ENCODE measurements at regions not wholly inside any gene's neighbourhood (a gene's known extent, or its start where the extent isn't known, plus 50 kb on each side); places are given as distances from the start of the nearest gene placed in this dataset.

DNA sequence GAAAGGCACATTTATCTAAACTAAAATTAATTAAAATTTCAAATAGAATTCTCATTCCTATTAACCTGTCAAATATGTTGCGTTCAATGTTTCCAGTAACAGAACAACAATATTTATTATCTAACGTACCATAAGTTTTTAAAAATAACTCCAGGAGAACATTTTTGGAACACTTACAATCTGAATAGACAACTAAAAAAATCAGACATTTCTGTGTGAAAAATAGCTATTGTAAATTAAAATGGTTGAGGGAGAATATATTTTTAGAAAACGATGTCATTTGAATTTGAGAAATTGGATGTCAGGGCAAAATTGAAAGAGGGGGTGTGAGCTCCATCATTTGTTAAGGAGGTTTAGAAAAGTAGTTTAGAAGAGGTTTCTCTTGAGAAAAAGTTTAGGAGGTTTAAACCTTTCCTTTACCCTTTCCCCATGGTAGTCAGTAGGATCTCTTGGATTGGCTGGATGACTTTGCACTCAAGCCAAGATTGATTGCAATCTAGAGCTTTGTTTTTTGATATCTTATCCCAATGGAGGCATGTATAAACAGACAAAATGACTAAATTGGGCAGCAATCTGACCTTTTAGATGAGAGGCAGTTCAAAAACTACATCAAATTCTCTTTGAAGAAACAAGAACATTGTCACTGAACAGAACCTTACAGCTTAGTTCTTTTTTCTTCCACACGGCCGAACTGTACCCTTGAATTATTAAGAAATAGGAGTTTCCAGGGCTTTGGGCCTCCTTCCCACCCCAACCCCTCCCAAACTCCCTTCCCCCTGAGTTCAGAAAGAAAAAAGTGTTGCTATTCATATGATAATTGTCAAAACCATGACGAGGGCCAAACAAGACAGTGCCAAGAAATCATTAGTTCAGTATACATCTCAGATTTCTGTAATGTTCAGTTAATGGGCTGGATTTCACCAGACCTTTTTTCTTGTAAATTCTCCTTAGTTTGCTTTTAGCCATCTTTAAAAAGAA lies 79.7 kb upstream of the CDIN1 start:
- Histone ChIP-seq H3K9me3 (ENCODE audit: control insufficient read depth, insufficient read depth, low read length) (no peaks in the 10 kb centered on the region), H3K27me3 (ENCODE audit: control insufficient read depth, insufficient read depth, low read length) (no peaks in the 10 kb centered on the region), H3K36me3 (ENCODE audit: control insufficient read depth, insufficient read depth, low read length) (no peaks in the 10 kb centered on the region), H3K4me1 (ENCODE audit: control insufficient read depth, insufficient read depth, low read length) (no peaks in the 10 kb centered on the region), H3K27ac (ENCODE audit: low read length) (no peak overlapping the region), H3K4me3 (ENCODE audit: low read length) (no peak overlapping the region)
- Mint-ChIP-seq H3K36me3 (no peaks in the 10 kb centered on the region), H3K4me3 (no peak overlapping the region), H3K27me3 (ENCODE audit: low read depth in 2 of 2) (no peaks in the 10 kb centered on the region), H3K9me3 (no peaks in the 10 kb centered on the region), H3K27ac (no peak overlapping the region), H3K4me1 (no peaks in the 10 kb centered on the region)
- ATAC-seq: no peak
- WGBS (ENCODE audit: insufficient coverage): 68% methylated on average over 4 of the region's 6 CpGs
- intact Hi-C loops (cut with micrococcal nuclease): no loop called here
- TF ChIP-seq, protein P1, sequence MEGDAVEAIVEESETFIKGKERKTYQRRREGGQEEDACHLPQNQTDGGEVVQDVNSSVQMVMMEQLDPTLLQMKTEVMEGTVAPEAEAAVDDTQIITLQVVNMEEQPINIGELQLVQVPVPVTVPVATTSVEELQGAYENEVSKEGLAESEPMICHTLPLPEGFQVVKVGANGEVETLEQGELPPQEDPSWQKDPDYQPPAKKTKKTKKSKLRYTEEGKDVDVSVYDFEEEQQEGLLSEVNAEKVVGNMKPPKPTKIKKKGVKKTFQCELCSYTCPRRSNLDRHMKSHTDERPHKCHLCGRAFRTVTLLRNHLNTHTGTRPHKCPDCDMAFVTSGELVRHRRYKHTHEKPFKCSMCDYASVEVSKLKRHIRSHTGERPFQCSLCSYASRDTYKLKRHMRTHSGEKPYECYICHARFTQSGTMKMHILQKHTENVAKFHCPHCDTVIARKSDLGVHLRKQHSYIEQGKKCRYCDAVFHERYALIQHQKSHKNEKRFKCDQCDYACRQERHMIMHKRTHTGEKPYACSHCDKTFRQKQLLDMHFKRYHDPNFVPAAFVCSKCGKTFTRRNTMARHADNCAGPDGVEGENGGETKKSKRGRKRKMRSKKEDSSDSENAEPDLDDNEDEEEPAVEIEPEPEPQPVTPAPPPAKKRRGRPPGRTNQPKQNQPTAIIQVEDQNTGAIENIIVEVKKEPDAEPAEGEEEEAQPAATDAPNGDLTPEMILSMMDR (IDR thresholded peaks at IDR 0.05): no peak
- no peak for DNase-seq

DNA sequence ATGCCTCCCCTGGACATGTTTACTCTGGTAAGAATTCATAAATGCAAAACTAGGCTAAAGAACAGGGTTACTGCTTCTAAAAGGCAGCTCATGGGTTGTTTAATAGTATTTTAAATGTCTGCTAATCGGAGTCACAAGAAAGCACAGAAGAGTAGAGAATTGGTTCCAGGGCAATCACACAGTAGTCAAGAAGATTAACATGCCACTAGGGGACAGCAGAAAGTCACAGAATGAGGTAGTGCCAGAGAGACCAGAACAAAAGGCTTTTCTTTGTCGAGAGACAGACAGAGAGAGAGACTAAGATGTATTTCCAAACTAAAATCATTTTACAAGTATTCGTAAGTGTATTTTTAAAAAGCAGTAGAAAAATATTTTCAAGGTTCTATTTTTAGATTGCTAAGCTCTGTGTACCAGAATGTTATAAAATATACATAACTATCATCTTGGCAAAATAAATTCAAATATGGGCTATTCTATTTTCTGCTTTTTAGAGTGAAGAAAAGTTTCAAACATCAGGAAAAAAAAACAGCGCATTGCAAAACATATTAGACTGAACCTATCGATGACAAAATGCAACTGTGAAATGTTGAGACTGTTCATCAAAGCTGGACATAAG lies 78.3 kb upstream of the CDIN1 start:
- 56% methylated on average over 3 of the region's 5 CpGs for WGBS (ENCODE audit: insufficient coverage)
- Histone ChIP-seq H3K4me3 (ENCODE audit: low read length) (no peak overlapping the region), H3K27me3 (ENCODE audit: control insufficient read depth, insufficient read depth, low read length) (no peaks in the 10 kb centered on the region), H3K36me3 (ENCODE audit: control insufficient read depth, insufficient read depth, low read length) (no peaks in the 10 kb centered on the region), H3K9me3 (ENCODE audit: control insufficient read depth, insufficient read depth, low read length) (no peaks in the 10 kb centered on the region), H3K27ac (ENCODE audit: low read length) (no peak overlapping the region), H3K4me1 (ENCODE audit: control insufficient read depth, insufficient read depth, low read length) (no peaks in the 10 kb centered on the region)
- ATAC-seq (no peak), DNase-seq (peak in 1 of 2 donors; percentile 41)
- Mint-ChIP-seq H3K4me3 (no peak overlapping the region), H3K4me1 (no peaks in the 10 kb centered on the region), H3K27me3 (ENCODE audit: low read depth in 2 of 2) (no peaks in the 10 kb centered on the region), H3K9me3 (no peaks in the 10 kb centered on the region), H3K27ac (no peak overlapping the region), H3K36me3 (no peaks in the 10 kb centered on the region)
- TF ChIP-seq, protein P1 (IDR thresholded peaks at IDR 0.05): no peak
- intact Hi-C loops (cut with micrococcal nuclease): no loop called here

DNA sequence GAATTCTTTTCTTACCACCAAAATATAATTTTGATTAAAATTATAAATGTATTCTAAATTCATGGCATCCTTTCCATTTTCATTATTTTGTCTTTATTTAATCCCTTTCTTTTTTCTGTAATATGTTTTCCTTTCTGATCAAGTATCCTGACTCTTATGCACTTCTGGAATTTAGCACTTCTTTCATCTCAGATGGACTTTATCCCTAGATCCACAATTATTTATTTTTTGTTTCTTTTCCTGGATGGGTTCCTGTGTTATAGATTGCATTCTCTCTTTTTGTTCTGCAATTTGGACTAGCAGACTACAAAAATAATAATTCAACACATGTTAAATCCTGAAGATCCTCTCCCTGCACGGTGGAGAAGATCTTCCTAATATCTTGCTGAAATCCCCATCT lies 76.9 kb upstream of the CDIN1 start:
- H3K36me3 ChIP-seq (ENCODE audit: control insufficient read depth, insufficient read depth, low read length): no peaks in the 10 kb centered on the region
- intact Hi-C loops (cut with micrococcal nuclease): no loop called here
- Mint-ChIP-seq H3K4me1 (no peaks in the 10 kb centered on the region), H3K9me3 (no peaks in the 10 kb centered on the region), H3K27ac (no peak overlapping the region), H3K4me3 (no peak overlapping the region), H3K27me3 (ENCODE audit: low read depth in 2 of 2) (no peaks in the 10 kb centered on the region), H3K36me3 (no peaks in the 10 kb centered on the region)
- no peaks in the 10 kb centered on the region for H3K27me3 ChIP-seq (ENCODE audit: control insufficient read depth, insufficient read depth, low read length)
- 83% methylated on average over 1 of the region's 1 CpG for WGBS (ENCODE audit: insufficient coverage)
- H3K27ac ChIP-seq (ENCODE audit: low read length): no peak overlapping the region
- DNase-seq (no peak), ATAC-seq (no peak)
- no peaks in the 10 kb centered on the region for H3K4me1 ChIP-seq (ENCODE audit: control insufficient read depth, insufficient read depth, low read length)
- H3K9me3 ChIP-seq (ENCODE audit: control insufficient read depth, insufficient read depth, low read length): no peaks in the 10 kb centered on the region
- TF ChIP-seq, protein P1 (IDR thresholded peaks at IDR 0.05): no peak
- H3K4me3 ChIP-seq (ENCODE audit: low read length): no peak overlapping the region

All from natural killer cell (primary cell).